Fibroblast of mammary gland (primary cell): ENCODE measurements at regions not wholly inside any gene's neighbourhood (a gene's known extent, or its start where the extent isn't known, plus 50 kb on each side); places are given as distances from the start of the nearest gene placed in this dataset.
A peak's percentile ranks its signal among the peaks of the same experiment; 100 is the strongest.

Experiments used
- DNase-seq: peaks from one replicate; pipeline ENCODE4 v3.0.0-alpha.2; 2010; ENCODE audit warnings: low read depth
- H3K4me3 ChIP-seq: 2 replicates; pipeline ENCODE4 v1.5.1; 2011; ENCODE audit warnings: low read depth, mild to moderate bottlenecking, low read length, moderate library complexity; ENCODE audit not compliant: control insufficient read depth
- TF ChIP-seq, protein P1 (sequence below): conservative IDR thresholded peaks from 2 replicates; pipeline ENCODE4 v1.5.1; 2011; ENCODE audit warnings: low read depth, low read length, inconsistent platforms; ENCODE audit not compliant: control insufficient read depth, insufficient read depth

DNA sequence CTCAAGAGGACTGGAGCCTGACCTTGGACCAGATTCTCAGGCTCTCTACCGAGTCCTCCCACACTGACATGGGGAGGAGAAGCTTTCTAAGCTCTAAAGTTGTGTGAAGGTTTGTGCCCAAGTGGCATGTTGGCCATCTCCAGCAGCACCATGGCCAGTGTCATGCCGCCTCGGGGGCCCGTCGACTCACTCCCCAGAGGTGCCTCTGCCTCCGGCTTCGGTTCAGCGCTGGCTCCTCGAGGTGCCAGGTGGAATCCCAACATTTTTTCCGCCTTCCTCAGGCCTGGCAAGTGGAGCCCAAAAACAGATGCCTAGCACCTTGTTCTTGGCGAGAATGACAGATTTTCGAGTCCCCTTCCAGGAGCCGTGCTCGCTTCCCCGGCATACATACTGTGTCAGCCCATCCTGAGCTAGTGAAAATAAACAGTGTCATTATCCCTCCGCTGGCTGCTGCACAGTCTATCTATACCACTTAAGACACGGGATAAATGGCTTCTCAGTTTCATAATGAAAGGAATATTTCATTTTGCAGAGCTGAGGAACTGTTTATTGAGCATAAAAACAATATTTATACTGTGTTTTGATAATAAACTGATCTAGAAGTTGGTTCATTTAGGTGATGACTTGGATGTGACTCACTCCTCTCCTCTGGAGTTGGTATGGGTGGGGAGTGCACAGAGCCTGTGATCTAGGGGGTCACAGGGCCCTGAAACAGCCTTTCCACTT is 328.5 kb upstream of the TLE3 start:
- TF ChIP-seq, protein P1, sequence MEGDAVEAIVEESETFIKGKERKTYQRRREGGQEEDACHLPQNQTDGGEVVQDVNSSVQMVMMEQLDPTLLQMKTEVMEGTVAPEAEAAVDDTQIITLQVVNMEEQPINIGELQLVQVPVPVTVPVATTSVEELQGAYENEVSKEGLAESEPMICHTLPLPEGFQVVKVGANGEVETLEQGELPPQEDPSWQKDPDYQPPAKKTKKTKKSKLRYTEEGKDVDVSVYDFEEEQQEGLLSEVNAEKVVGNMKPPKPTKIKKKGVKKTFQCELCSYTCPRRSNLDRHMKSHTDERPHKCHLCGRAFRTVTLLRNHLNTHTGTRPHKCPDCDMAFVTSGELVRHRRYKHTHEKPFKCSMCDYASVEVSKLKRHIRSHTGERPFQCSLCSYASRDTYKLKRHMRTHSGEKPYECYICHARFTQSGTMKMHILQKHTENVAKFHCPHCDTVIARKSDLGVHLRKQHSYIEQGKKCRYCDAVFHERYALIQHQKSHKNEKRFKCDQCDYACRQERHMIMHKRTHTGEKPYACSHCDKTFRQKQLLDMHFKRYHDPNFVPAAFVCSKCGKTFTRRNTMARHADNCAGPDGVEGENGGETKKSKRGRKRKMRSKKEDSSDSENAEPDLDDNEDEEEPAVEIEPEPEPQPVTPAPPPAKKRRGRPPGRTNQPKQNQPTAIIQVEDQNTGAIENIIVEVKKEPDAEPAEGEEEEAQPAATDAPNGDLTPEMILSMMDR, result no peak
- DNase-seq, result peak; percentile 50
- no peak overlapping the region for H3K4me3 ChIP-seq

DNA sequence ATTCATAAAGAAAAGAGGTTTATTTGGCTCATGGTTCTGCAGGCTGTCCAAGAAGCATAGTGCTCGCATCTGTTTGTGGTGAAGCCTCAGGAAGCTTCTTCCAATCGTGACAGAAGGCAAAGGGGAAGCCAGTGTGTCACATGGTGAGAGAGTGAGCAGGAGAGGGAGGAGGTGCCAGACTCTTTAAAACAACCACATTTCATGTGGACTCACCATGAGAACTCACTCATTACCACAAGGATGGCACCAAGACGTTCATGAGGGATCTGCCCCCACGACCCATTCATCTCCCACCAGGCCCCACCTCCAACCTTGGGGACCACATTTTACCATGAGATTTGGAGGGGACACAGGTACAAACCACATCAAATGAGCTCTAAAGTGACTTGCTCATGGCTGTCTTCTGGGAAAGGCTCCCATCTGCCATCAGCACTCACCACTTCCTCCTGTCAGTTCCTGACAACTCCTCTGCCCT is 327.3 kb upstream of the TLE3 start:
- TF ChIP-seq, protein P1, result no peak
- no peak for DNase-seq
- no peak overlapping the region for H3K4me3 ChIP-seq

- TF ChIP-seq, protein P1, result no peak
- no peak overlapping the region for H3K4me3 ChIP-seq
- DNase-seq, result no peak
These were observed 325.6 kb upstream of the TLE3 start for GRCh38 chr15:70423267-70423666.

DNA sequence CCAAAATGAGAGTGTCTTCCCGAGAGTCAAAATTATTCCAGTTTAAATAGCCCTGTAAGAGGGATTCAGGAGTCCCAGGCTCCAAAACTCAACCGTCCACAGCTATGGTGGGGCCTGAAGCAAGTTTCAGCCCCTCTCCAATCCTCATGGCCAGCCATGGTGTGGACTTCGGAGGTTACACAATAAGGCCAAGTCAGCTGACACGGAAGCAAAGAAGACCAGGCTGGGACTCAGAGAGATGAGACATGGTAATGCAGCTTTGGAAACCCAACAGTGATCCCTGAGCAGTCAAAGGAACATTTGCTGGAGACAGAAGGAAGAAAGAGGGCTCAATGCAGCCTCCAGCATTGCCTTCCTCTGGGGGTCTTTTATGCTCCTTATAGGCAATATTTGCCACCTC is 324.6 kb upstream of the TLE3 start:
- TF ChIP-seq, protein P1, result no peak

DNA sequence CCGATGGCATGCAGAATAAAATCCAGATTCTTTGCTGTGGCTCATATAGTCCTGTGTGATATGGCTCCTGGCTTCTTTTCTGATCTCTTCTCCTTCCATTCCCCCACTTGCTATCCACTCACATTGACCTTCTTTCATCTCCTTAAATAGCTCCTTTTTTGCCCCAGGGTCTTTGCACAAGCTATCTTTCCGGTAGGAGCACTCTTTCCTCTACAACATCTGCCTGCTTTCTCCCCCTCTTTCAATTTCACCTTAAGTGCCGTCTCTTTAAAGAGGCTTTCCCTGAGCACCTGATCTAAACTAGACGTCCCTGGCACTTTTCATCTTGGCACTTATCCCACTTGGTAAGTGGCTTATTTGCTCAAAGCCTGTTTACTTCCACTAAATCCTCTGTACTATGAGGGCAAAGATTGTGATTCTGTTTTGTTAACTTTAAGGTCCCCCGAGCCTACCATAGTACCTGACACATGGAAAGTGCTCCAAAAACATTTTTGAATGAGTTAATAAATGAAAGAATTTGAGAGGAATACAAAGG is 323.3 kb upstream of the TLE3 start:
- no peak overlapping the region for H3K4me3 ChIP-seq
- no peak for DNase-seq
- TF ChIP-seq, protein P1, result no peak

More for the DNA sequence above, 324.6 kb upstream of the TLE3 start:
- no peak for DNase-seq
- no peak overlapping the region for H3K4me3 ChIP-seq

DNA sequence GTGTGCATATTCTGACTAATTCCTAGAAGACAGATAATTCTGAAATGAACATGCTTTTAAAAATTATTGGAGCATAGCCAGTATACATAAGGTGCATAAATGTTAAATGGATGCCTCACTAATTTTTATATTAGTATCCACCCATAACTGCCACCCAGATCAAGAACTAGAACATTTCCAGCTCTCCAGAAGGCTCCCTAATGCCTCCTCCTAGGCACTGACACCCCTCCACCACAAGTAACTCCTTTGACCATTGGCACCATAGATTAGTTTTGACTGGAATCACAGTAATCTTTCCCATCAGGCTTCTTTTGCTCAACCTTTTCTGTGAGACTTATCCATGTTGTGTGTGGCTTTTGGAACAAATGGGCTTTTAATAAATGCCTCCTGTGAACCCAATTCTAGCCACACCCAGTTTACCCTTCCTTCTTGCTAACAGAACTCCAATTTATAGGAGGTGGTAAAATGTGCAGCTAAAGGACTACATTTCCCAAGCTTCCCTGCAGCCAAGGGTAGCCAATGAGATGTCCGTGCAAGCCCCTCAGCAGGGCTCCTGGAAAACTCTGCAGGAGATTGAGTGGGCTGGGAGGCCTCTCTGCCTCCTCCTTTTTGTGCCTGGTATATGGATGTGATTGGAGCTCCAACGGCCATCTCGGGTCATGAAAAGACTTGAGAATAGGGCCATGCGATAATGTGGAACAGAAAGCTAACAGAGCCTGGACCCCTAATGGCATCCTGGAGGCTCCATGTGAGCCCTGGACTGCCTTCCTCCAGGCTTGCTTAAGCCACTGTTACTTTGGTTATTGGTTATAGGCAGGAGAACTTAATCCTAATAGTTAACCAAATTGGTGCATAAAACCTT is 322.6 kb upstream of the TLE3 start:
- DNase-seq, result no peak
- TF ChIP-seq, protein P1, result no peak
- H3K4me3 ChIP-seq, result no peak overlapping the region
